ENCODE measurements at regions not wholly inside any gene's neighbourhood (a gene's known extent, or its start where the extent isn't known, plus 50 kb on each side); places are given as distances from the start of the nearest gene placed in this dataset.

- DNase-seq (ENCODE audit: low read depth), result no peak
Measured at GRCh38 chr2:120587997-120588336, 147.7 kb upstream of the GLI2 start.

- DNase-seq (ENCODE audit: low read depth), result no peak
Measured at GRCh38 chr2:120589771-120590608, 145.7 kb upstream of the GLI2 start.

- DNase-seq (ENCODE audit: low read depth), result no peak
Measured at GRCh38 chr2:120590841-120591240, 144.8 kb upstream of the GLI2 start.

- no peak for DNase-seq (ENCODE audit: low read depth)
Measured at GRCh38 chr2:120591572-120591971, 144.1 kb upstream of the GLI2 start.

GRCh38 chr2:120592084-120592483 lies 143.6 kb upstream of the GLI2 start:
- DNase-seq (ENCODE audit: low read depth), result no peak

GRCh38 chr2:120593921-120594686 lies 141.6 kb upstream of the GLI2 start:
- DNase-seq (ENCODE audit: low read depth), result no peak

GRCh38 chr2:120594856-120595685 lies 140.6 kb upstream of the GLI2 start:
- no peak for DNase-seq (ENCODE audit: low read depth)

GRCh38 chr2:120595739-120596138 lies 139.9 kb upstream of the GLI2 start:
- no peak for DNase-seq (ENCODE audit: low read depth)

- no peak for DNase-seq (ENCODE audit: low read depth)
Measured at GRCh38 chr2:120596191-120596811, 139.4 kb upstream of the GLI2 start.

- no peak for DNase-seq (ENCODE audit: low read depth)
Measured at GRCh38 chr2:120596990-120597594, 138.6 kb upstream of the GLI2 start.

GRCh38 chr2:120597595-120598193 lies 138.0 kb upstream of the GLI2 start:
- no peak for DNase-seq (ENCODE audit: low read depth)

- DNase-seq (ENCODE audit: low read depth), result no peak
Measured at GRCh38 chr2:120598416-120598815, 137.3 kb upstream of the GLI2 start.

- DNase-seq (ENCODE audit: low read depth), result no peak
Measured at GRCh38 chr2:120599072-120599471, 136.6 kb upstream of the GLI2 start.

GRCh38 chr2:120599656-120600055 lies 136.0 kb upstream of the GLI2 start:
- DNase-seq (ENCODE audit: low read depth), result no peak

GRCh38 chr2:120600335-120600734 lies 135.3 kb upstream of the GLI2 start:
- no peak for DNase-seq (ENCODE audit: low read depth)

- DNase-seq (ENCODE audit: low read depth), result no peak
Measured at GRCh38 chr2:120600786-120601185, 134.9 kb upstream of the GLI2 start.

- DNase-seq (ENCODE audit: low read depth), result no peak
Measured at GRCh38 chr2:120601566-120601965, 134.1 kb upstream of the GLI2 start.

- DNase-seq (ENCODE audit: low read depth), result no peak
Measured at GRCh38 chr2:120602251-120602650, 133.4 kb upstream of the GLI2 start.

- no peak for DNase-seq (ENCODE audit: low read depth)
Measured at GRCh38 chr2:120604767-120605166, 130.9 kb upstream of the GLI2 start.

GRCh38 chr2:120605231-120605935 lies 130.3 kb upstream of the GLI2 start:
- DNase-seq (ENCODE audit: low read depth), result no peak

- no peak for DNase-seq (ENCODE audit: low read depth)
Measured at GRCh38 chr2:120606280-120606679, 129.4 kb upstream of the GLI2 start.

All from activated T-cell treated with anti-CD3 and anti-CD28 coated beads for 1 hour (primary cell).